ENCODE measurements at regions not wholly inside any gene's neighbourhood (a gene's known extent, or its start where the extent isn't known, plus 50 kb on each side); places are given as distances from the start of the nearest gene placed in this dataset.
A peak's percentile ranks its signal among the peaks of the same experiment; 100 is the strongest.

DNA sequence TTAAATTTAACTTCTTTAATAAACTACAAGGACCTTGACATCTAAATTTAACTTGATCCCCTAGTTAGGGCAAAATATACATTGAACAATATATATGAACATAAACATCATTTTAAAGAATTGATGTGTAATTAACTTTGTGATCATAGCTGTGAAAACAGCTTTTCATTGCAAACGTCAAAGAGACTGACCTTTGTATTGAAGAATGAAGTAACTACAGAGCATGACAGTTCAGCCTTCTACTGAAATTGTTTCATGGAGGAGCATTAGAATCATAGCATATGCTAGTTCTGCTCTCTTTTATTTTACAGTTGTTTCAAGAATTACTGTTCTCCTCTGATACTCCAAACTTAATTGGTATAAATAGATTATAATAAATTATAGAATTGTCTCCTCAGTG is 123.4 kb upstream of the PRR20A start:
- no peaks in the 10 kb centered on the region for H3K36me3 ChIP-seq (ENCODE audit: control insufficient read depth, insufficient read depth, low read length)
- DNase-seq (ENCODE audit: low read depth in 4 of 6, low spot score in 6 of 6) = no peak
- H3K27me3 ChIP-seq (ENCODE audit: control insufficient read depth, insufficient read depth, low read length) = no peaks in the 10 kb centered on the region
- no peak overlapping the region for H3K27ac ChIP-seq (ENCODE audit: low read depth, low read length)
- no peak overlapping the region for H3K4me3 ChIP-seq (ENCODE audit: low read depth, low read length)
- H3K4me1 ChIP-seq (ENCODE audit: control insufficient read depth, insufficient read depth, low read length) = no peaks in the 10 kb centered on the region
- WGBS (ENCODE audit: insufficient coverage) = 83% methylated on average over 1 of the region's 1 CpG
- H3K9me3 ChIP-seq (ENCODE audit: control insufficient read depth, insufficient read depth, low read length) = no peaks in the 10 kb centered on the region

DNA sequence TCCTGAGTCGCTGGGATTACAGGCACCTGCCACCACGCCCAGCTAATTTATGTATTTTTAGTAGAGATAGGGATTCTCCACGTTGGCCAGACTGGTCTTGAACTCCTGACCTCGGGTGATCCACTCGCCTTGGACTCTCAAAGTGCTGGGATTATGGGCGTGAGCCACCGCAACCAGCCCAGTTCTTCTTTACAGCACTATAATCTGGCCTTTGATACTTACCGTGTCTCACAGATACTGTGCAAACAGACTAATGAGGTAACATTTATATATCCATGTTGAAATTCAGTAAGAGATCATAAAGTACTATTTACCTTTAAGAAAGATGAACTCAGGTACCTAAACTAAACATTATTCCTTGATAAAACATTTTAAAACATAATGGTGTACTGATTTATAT is 121.8 kb upstream of the PRR20A start:
- Histone ChIP-seq H3K9me3 (ENCODE audit: control insufficient read depth, insufficient read depth, low read length) (peaks cover 1% of the 10 kb centered on the region), H3K4me3 (ENCODE audit: low read depth, low read length) (no peak overlapping the region), H3K36me3 (ENCODE audit: control insufficient read depth, insufficient read depth, low read length) (no peaks in the 10 kb centered on the region), H3K27ac (ENCODE audit: low read depth, low read length) (no peak overlapping the region), H3K27me3 (ENCODE audit: control insufficient read depth, insufficient read depth, low read length) (no peaks in the 10 kb centered on the region), H3K4me1 (ENCODE audit: control insufficient read depth, insufficient read depth, low read length) (no peaks in the 10 kb centered on the region)
- WGBS (ENCODE audit: insufficient coverage) = 74% methylated on average over 4 of the region's 8 CpGs
- no peak for DNase-seq (ENCODE audit: low read depth in 4 of 6, low spot score in 6 of 6)

DNA sequence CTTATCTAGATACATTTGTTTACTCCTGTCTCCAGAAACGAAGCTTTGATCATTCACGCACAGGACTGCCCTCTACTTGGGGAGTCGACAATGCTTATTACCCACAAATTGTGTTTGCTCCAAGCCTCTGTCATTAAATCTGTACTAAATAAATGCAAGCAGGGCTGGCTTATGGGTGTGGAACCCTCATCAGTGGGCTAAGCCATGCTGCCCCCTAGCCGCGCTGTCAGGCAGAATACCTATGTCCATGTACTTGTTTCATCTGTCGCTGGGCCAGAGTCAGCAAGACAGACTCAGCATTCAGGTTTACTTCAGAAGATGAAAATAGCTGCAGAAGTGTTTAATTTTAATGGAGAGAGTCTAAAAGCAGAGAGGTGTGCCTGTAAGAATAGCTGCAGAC is 110.0 kb upstream of the PRR20A start:
- WGBS (ENCODE audit: insufficient coverage) = 100% methylated on average over 5 of the region's 6 CpGs
- H3K27ac ChIP-seq (ENCODE audit: low read depth, low read length) = no peak overlapping the region
- peaks cover 4% of the 10 kb centered on the region for H3K9me3 ChIP-seq (ENCODE audit: control insufficient read depth, insufficient read depth, low read length)
- H3K4me3 ChIP-seq (ENCODE audit: low read depth, low read length) = no peak overlapping the region
- H3K4me1 ChIP-seq (ENCODE audit: control insufficient read depth, insufficient read depth, low read length) = no peaks in the 10 kb centered on the region
- H3K27me3 ChIP-seq (ENCODE audit: control insufficient read depth, insufficient read depth, low read length) = no peaks in the 10 kb centered on the region
- H3K36me3 ChIP-seq (ENCODE audit: control insufficient read depth, insufficient read depth, low read length) = no peaks in the 10 kb centered on the region
- no peak for DNase-seq (ENCODE audit: low read depth in 4 of 6, low spot score in 6 of 6)

DNA sequence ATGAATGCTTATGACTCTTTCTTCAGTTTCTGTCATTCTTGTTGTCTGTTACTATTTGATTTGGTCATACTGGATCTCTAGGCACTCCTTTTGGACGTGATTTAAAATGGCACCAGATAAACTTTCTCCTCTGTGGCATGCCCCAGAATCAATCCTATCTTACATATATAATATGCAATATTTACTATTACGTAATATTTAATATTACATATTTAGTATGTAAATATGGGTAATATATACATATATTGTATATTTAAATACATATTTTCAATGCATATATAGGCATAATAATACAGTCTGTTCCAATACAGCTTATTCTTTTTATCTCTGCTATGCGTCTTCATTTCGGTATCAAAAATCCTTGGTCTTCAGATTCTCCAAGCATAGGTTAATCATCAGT is 104.4 kb upstream of the PRR20A start:
- DNase-seq (ENCODE audit: low read depth in 4 of 6, low spot score in 6 of 6) = no peak
- no peaks in the 10 kb centered on the region for H3K27me3 ChIP-seq (ENCODE audit: control insufficient read depth, insufficient read depth, low read length)
- no peak overlapping the region for H3K27ac ChIP-seq (ENCODE audit: low read depth, low read length)
- no peaks in the 10 kb centered on the region for H3K36me3 ChIP-seq (ENCODE audit: control insufficient read depth, insufficient read depth, low read length)
- no peaks in the 10 kb centered on the region for H3K4me1 ChIP-seq (ENCODE audit: control insufficient read depth, insufficient read depth, low read length)
- WGBS (ENCODE audit: insufficient coverage) = no CpG with 5 or more reads among the region's 4 CpGs
- H3K9me3 ChIP-seq (ENCODE audit: control insufficient read depth, insufficient read depth, low read length) = no peaks in the 10 kb centered on the region
- no peak overlapping the region for H3K4me3 ChIP-seq (ENCODE audit: low read depth, low read length)

DNA sequence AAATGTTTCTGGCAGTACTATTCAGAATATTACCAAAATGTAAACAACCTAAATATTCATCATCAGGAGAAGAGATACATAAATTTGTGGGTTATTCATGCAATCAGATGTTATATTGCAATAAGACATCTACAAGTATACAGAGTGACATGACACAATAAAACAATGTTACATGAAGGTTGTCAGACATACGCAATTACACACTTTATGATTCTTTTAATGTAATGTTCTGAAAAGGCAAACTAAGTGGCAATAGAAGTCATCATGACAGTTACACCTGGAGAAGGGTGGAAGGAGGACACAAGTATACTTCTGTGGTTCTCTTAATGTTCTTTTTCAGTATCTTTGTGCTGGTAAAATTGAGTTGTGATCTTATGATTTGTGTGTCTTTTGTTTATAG is 95.8 kb upstream of the PRR20A start:
- no peak overlapping the region for H3K27ac ChIP-seq (ENCODE audit: low read depth, low read length)
- no peaks in the 10 kb centered on the region for H3K36me3 ChIP-seq (ENCODE audit: control insufficient read depth, insufficient read depth, low read length)
- H3K27me3 ChIP-seq (ENCODE audit: control insufficient read depth, insufficient read depth, low read length) = no peaks in the 10 kb centered on the region
- no peak overlapping the region for H3K4me3 ChIP-seq (ENCODE audit: low read depth, low read length)
- no peak for DNase-seq (ENCODE audit: low read depth in 4 of 6, low spot score in 6 of 6)
- no peaks in the 10 kb centered on the region for H3K9me3 ChIP-seq (ENCODE audit: control insufficient read depth, insufficient read depth, low read length)
- H3K4me1 ChIP-seq (ENCODE audit: control insufficient read depth, insufficient read depth, low read length) = no peaks in the 10 kb centered on the region
- WGBS (ENCODE audit: insufficient coverage) = no CpG with 5 or more reads among the region's 1 CpG

DNA sequence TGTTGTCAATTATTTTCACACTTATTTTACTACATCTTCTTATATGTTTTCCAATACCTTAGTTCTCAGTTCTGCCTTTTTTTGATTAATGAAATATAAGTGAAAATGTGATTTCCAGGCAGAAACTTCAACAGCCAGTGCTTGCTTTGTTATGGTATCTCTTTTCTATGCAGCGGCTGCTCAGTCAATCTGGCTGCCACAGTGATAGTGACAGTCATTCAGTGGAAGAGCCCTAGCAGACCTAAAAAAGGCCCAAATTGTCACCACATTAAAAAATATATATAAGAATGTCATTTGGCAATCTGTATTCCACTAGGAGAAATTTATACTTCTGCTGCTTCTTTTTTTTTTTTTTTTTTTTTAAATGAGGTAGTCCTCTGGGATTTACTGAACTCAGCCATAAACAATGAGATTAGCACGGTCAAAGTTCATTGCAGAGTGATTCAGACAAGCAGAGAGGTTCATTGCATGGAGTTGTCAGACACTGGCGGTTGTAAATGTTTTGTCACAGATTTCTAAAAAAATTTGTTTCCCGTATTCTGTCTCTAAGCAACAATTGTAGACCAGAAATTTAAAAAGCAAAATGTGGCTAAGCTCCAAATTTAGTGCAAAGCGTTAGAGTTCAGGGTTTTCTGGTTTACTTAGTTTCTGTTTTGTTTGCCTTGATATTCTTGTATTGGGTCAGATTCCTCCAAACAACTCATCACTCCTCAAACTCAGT is 94.7 kb upstream of the PRR20A start:
- Histone ChIP-seq H3K27ac (ENCODE audit: low read depth, low read length) (no peak overlapping the region), H3K4me3 (ENCODE audit: low read depth, low read length) (no peak overlapping the region), H3K27me3 (ENCODE audit: control insufficient read depth, insufficient read depth, low read length) (no peaks in the 10 kb centered on the region), H3K36me3 (ENCODE audit: control insufficient read depth, insufficient read depth, low read length) (no peaks in the 10 kb centered on the region), H3K9me3 (ENCODE audit: control insufficient read depth, insufficient read depth, low read length) (peaks cover 1% of the 10 kb centered on the region), H3K4me1 (ENCODE audit: control insufficient read depth, insufficient read depth, low read length) (no peaks in the 10 kb centered on the region)
- peak in 2 of 6 donors; percentile 3 to 10 for DNase-seq (ENCODE audit: low read depth in 4 of 6, low spot score in 6 of 6)
- WGBS (ENCODE audit: insufficient coverage) = 20% methylated on average over 1 of the region's 5 CpGs

DNA sequence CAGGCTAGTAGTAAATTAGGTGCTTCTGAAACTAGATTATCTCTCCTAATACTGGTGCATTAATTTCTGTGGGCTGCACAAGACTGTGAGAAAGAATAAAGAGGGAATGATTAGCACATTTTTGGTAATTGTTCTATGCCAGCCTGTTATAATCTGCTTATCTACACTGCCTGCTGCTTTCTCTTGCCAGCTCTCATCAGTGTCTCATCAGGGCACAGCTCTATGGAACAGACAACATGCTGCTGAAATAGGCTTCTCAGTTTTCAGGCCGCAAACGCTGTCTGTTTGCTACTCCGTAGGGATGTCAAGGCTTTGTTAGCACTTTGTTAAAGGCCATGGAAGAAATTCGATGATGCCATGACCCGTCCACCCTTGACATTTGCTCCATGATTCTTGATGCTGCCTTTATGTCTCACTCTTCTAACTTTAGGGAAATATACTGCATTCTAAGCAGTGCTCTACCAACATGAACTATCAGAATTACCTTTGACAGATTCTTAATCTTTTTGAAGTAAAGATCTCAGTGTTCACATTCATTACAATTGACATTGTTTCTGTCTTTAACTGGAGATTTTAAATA is 84.0 kb upstream of the PRR20A start:
- DNase-seq (ENCODE audit: low read depth in 4 of 6, low spot score in 6 of 6) = peak in 2 of 6 donors; percentile 45
- Histone ChIP-seq H3K4me1 (ENCODE audit: control insufficient read depth, insufficient read depth, low read length) (no peaks in the 10 kb centered on the region), H3K36me3 (ENCODE audit: control insufficient read depth, insufficient read depth, low read length) (no peaks in the 10 kb centered on the region), H3K27me3 (ENCODE audit: control insufficient read depth, insufficient read depth, low read length) (no peaks in the 10 kb centered on the region), H3K27ac (ENCODE audit: low read depth, low read length) (no peak overlapping the region), H3K4me3 (ENCODE audit: low read depth, low read length) (no peak overlapping the region), H3K9me3 (ENCODE audit: control insufficient read depth, insufficient read depth, low read length) (no peaks in the 10 kb centered on the region)
- WGBS (ENCODE audit: insufficient coverage) = 48% methylated on average over 3 of the region's 5 CpGs

DNA sequence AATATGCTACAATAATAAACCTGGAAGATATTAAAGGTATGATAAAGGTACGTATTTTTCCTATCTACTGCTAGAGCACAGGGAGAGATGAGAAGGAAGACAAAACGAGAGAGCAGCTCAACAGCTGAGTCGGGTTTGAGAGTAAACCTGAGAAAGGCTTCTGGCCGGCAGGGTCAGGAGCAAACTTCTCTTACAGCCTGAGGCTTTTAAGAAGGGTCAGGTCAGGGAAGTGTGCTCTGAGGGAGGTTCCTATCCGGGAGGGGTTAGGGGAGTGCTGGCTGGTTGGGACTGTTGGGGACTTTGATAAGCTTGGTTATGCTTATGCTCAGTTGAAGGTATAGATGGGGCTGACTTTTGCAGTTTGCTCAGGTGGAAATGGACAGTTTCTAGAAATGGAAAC is 77.7 kb upstream of the PRR20A start:
- Histone ChIP-seq H3K4me1 (ENCODE audit: control insufficient read depth, insufficient read depth, low read length) (no peaks in the 10 kb centered on the region), H3K4me3 (ENCODE audit: low read depth, low read length) (no peak overlapping the region), H3K27me3 (ENCODE audit: control insufficient read depth, insufficient read depth, low read length) (no peaks in the 10 kb centered on the region), H3K36me3 (ENCODE audit: control insufficient read depth, insufficient read depth, low read length) (no peaks in the 10 kb centered on the region), H3K9me3 (ENCODE audit: control insufficient read depth, insufficient read depth, low read length) (no peaks in the 10 kb centered on the region), H3K27ac (ENCODE audit: low read depth, low read length) (no peak overlapping the region)
- 73% methylated on average over 4 of the region's 5 CpGs for WGBS (ENCODE audit: insufficient coverage)
- no peak for DNase-seq (ENCODE audit: low read depth in 4 of 6, low spot score in 6 of 6)

DNA sequence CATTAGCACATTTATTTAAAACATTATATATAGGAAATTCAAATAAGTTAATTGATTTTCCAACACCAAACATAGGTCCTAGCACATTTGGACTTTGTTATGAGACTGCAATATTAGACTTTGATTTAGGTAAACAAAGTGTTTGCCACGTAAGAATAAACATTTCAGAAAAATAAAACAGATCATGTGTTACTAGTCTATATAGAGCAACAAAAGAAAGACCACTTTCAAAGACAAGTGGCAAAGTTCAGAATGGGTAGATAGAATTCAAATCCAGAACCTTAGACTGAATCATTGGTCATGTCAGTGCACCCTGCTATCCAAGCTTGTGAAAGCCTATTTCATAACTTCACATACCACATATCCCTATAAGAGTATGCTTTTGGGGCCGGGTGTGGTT is 66.7 kb upstream of the PRR20A start:
- H3K27ac ChIP-seq (ENCODE audit: low read depth, low read length) = no peak overlapping the region
- no peak for DNase-seq (ENCODE audit: low read depth in 4 of 6, low spot score in 6 of 6)
- no peak overlapping the region for H3K4me3 ChIP-seq (ENCODE audit: low read depth, low read length)
- no peaks in the 10 kb centered on the region for H3K27me3 ChIP-seq (ENCODE audit: control insufficient read depth, insufficient read depth, low read length)
- no peaks in the 10 kb centered on the region for H3K4me1 ChIP-seq (ENCODE audit: control insufficient read depth, insufficient read depth, low read length)
- WGBS (ENCODE audit: insufficient coverage) = no CpG with 5 or more reads among the region's 2 CpGs
- H3K9me3 ChIP-seq (ENCODE audit: control insufficient read depth, insufficient read depth, low read length) = no peaks in the 10 kb centered on the region
- no peaks in the 10 kb centered on the region for H3K36me3 ChIP-seq (ENCODE audit: control insufficient read depth, insufficient read depth, low read length)

DNA sequence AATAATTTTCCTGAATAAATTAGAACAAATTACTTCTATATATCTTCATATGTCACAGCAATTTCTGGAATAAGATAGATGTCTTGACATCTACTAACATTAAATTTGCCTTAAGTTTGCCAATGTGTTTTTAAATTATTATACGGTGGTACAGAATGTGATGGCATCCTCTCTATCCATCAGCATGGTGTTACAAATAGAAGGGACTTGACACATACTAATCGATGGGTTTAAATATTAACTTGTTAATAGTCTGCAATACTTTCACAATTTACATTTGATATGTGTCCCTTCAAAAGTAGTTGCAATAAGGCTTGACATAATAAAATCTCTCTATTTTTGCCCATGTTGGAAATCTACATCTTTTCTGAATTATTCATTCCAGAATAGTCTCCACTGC is 65.1 kb upstream of the PRR20A start:
- Histone ChIP-seq H3K27ac (ENCODE audit: low read depth, low read length) (no peak overlapping the region), H3K27me3 (ENCODE audit: control insufficient read depth, insufficient read depth, low read length) (no peaks in the 10 kb centered on the region), H3K4me3 (ENCODE audit: low read depth, low read length) (no peak overlapping the region), H3K9me3 (ENCODE audit: control insufficient read depth, insufficient read depth, low read length) (no peaks in the 10 kb centered on the region), H3K36me3 (ENCODE audit: control insufficient read depth, insufficient read depth, low read length) (no peaks in the 10 kb centered on the region), H3K4me1 (ENCODE audit: control insufficient read depth, insufficient read depth, low read length) (no peaks in the 10 kb centered on the region)
- DNase-seq (ENCODE audit: low read depth in 4 of 6, low spot score in 6 of 6) = no peak
- WGBS (ENCODE audit: insufficient coverage) = no CpG with 5 or more reads among the region's 2 CpGs
